ENCODE measurements at regions not wholly inside any gene's neighbourhood (a gene's known extent, or its start where the extent isn't known, plus 50 kb on each side); places are given as distances from the start of the nearest gene placed in this dataset.
A peak's percentile ranks its signal among the peaks of the same experiment; 100 is the strongest.

GRCh38 chr1:38787041-38787440, 72.5 kb downstream of the RRAGC start:
- Histone ChIP-seq H3K27me3 (no peaks in the 10 kb centered on the region), H3F3A (ENCODE audit: low read depth) (peaks cover 10% of the 10 kb centered on the region), H4K20me1 (ENCODE audit: low read depth) (no peaks in the 10 kb centered on the region), H3K36me3 (no peaks in the 10 kb centered on the region), H3K4me3 (no peak overlapping the region), H3K4me1 (peaks cover 30% of the 10 kb centered on the region), H3K27ac (no peak overlapping the region), H3K9me3 (ENCODE audit: low read depth) (no peaks in the 10 kb centered on the region), H3K79me2 (ENCODE audit: low read depth) (no peaks in the 10 kb centered on the region), H2AFZ (replicated peaks) (no peak overlapping the region), H3K9ac (no peak overlapping the region), H3K4me2 (no peak overlapping the region)
- no peaks in the 10 kb centered on the region for H3K36me3 Mint-ChIP-seq
- H3K27ac Mint-ChIP-seq, result peak overlapping the region; percentile 17
- TF ChIP-seq, protein P1, sequence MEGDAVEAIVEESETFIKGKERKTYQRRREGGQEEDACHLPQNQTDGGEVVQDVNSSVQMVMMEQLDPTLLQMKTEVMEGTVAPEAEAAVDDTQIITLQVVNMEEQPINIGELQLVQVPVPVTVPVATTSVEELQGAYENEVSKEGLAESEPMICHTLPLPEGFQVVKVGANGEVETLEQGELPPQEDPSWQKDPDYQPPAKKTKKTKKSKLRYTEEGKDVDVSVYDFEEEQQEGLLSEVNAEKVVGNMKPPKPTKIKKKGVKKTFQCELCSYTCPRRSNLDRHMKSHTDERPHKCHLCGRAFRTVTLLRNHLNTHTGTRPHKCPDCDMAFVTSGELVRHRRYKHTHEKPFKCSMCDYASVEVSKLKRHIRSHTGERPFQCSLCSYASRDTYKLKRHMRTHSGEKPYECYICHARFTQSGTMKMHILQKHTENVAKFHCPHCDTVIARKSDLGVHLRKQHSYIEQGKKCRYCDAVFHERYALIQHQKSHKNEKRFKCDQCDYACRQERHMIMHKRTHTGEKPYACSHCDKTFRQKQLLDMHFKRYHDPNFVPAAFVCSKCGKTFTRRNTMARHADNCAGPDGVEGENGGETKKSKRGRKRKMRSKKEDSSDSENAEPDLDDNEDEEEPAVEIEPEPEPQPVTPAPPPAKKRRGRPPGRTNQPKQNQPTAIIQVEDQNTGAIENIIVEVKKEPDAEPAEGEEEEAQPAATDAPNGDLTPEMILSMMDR (IDR thresholded peaks at IDR 0.05), result no peak
- TF ChIP-seq EZH2phosphoT487 (IDR thresholded peaks at IDR 0.05), result no peak
- no peak for TF ChIP-seq EZH2 (IDR thresholded peaks at IDR 0.05)
- peaks cover 65% of the 10 kb centered on the region for H3K4me1 Mint-ChIP-seq
- H3K27me3 Mint-ChIP-seq (ENCODE audit: insufficient read depth, low read depth), result peaks cover 15% of the 10 kb centered on the region
- H3K4me3 Mint-ChIP-seq, result no peak overlapping the region
- no peaks in the 10 kb centered on the region for H3K9me3 Mint-ChIP-seq
- DNase-seq (ENCODE audit: low spot score), result no peak

DNA sequence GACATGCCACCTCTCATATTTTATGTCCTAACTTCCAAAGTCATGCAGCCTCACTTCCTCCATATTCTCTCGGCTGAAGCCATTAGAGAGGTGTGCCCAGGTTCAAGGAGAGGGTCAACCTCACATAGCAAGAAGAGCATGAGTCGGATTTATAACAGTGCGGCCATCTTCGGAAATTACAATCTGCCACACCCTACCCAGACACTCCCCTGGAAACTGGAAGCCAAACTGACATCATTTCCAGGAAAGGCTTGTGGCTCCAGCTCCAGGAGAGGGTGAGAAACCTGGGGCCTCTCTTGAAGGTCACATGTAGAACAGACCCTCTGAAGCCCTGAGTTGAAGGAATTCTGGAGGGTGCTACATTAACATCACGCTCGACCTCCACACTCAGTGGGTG, 73.5 kb downstream of the RRAGC start:
- Histone ChIP-seq H4K20me1 (ENCODE audit: low read depth) (no peaks in the 10 kb centered on the region), H3K9me3 (ENCODE audit: low read depth) (no peaks in the 10 kb centered on the region), H3K4me3 (no peak overlapping the region), H3F3A (ENCODE audit: low read depth) (peaks cover 10% of the 10 kb centered on the region), H3K4me2 (no peak overlapping the region), H3K36me3 (no peaks in the 10 kb centered on the region), H3K79me2 (ENCODE audit: low read depth) (no peaks in the 10 kb centered on the region), H3K27ac (no peak overlapping the region), H2AFZ (replicated peaks) (no peak overlapping the region), H3K9ac (no peak overlapping the region), H3K27me3 (no peaks in the 10 kb centered on the region), H3K4me1 (peaks cover 30% of the 10 kb centered on the region)
- no peak for DNase-seq (ENCODE audit: low spot score)
- TF ChIP-seq, protein P1 (IDR thresholded peaks at IDR 0.05), result no peak
- TF ChIP-seq EZH2 (IDR thresholded peaks at IDR 0.05) (no peak), EZH2phosphoT487 (IDR thresholded peaks at IDR 0.05) (no peak)
- H3K9me3 Mint-ChIP-seq, result no peaks in the 10 kb centered on the region
- no peak overlapping the region for H3K4me3 Mint-ChIP-seq
- peaks cover 75% of the 10 kb centered on the region for H3K4me1 Mint-ChIP-seq
- H3K27ac Mint-ChIP-seq, result no peak overlapping the region
- H3K27me3 Mint-ChIP-seq (ENCODE audit: insufficient read depth, low read depth), result peaks cover 20% of the 10 kb centered on the region
- H3K36me3 Mint-ChIP-seq, result no peaks in the 10 kb centered on the region

GRCh38 chr1:38785285-38786039, 74.1 kb downstream of the RRAGC start:
- H3K4me2 ChIP-seq, result no peak overlapping the region
- no peaks in the 10 kb centered on the region for H3K79me2 ChIP-seq (ENCODE audit: low read depth)
- Mint-ChIP-seq H3K4me3 (no peak overlapping the region), H3K36me3 (no peaks in the 10 kb centered on the region), H3K9me3 (no peaks in the 10 kb centered on the region), H3K27me3 (ENCODE audit: insufficient read depth, low read depth) (peaks cover 18% of the 10 kb centered on the region), H3K4me1 (peaks cover 76% of the 10 kb centered on the region), H3K27ac (no peak overlapping the region)
- H3K27me3 ChIP-seq, result no peaks in the 10 kb centered on the region
- H3F3A ChIP-seq (ENCODE audit: low read depth), result peaks cover 10% of the 10 kb centered on the region
- peaks cover 30% of the 10 kb centered on the region for H3K4me1 ChIP-seq
- no peak overlapping the region for H2AFZ ChIP-seq (replicated peaks)
- no peaks in the 10 kb centered on the region for H3K9me3 ChIP-seq (ENCODE audit: low read depth)
- no peak overlapping the region for H3K27ac ChIP-seq
- H4K20me1 ChIP-seq (ENCODE audit: low read depth), result no peaks in the 10 kb centered on the region
- no peak overlapping the region for H3K4me3 ChIP-seq
- H3K9ac ChIP-seq, result no peak overlapping the region
- no peaks in the 10 kb centered on the region for H3K36me3 ChIP-seq
- DNase-seq (ENCODE audit: low spot score), result no peak
- TF ChIP-seq EZH2 (IDR thresholded peaks at IDR 0.05) (no peak), EZH2phosphoT487 (IDR thresholded peaks at IDR 0.05) (no peak)
- TF ChIP-seq, protein P1 (IDR thresholded peaks at IDR 0.05), result no peak
